ENCODE measurements at regions not wholly inside any gene's neighbourhood (a gene's known extent, or its start where the extent isn't known, plus 50 kb on each side); places are given as distances from the start of the nearest gene placed in this dataset.

DNA sequence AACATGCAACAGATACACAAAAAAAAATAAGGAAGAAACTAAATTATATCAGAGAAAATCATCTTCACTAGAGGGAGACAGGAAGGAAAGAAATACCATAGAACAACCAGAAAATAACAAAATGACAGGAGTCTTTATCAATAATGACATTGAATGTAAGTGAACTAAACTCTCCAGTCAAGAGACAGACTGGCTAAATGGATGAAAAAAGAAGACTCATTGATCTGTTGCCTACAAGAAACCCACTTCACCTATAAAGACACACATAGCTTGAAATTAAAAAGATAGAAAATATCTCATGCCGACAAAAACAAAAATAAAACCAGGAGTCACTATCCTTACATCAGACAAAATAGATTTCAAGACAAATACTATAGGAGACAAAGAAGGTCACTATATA is 593.1 kb upstream of the USP24 start:
- TF ChIP-seq EP300 (IDR thresholded peaks at IDR 0.05), result no peak
- no peak for TF ChIP-seq CTCF (IDR thresholded peaks at IDR 0.05)
- no peak for TF ChIP-seq POLR2A (IDR thresholded peaks at IDR 0.05)

Measured in ovary (tissue), 3 donors.